HG02943 (cell line): ENCODE measurements at regions not wholly inside any gene's neighbourhood (a gene's known extent, or its start where the extent isn't known, plus 50 kb on each side); places are given as distances from the start of the nearest gene placed in this dataset.

Experiments used
- ATAC-seq: cut with Tn5 transposase; IDR thresholded peaks from one replicate; pipeline ENCODE4 v1.9.1; 2021; ENCODE audit warnings: mild to moderate bottlenecking, low read depth, moderate library complexity; ENCODE audit not compliant: unreplicated experiment

- ATAC-seq: no peak
Measured at GRCh38 chr4:3818371-3818770, 52.2 kb downstream of the ADRA2C start.

- ATAC-seq: no peak
Measured at GRCh38 chr4:3819210-3819919, 53.2 kb downstream of the ADRA2C start.

DNA sequence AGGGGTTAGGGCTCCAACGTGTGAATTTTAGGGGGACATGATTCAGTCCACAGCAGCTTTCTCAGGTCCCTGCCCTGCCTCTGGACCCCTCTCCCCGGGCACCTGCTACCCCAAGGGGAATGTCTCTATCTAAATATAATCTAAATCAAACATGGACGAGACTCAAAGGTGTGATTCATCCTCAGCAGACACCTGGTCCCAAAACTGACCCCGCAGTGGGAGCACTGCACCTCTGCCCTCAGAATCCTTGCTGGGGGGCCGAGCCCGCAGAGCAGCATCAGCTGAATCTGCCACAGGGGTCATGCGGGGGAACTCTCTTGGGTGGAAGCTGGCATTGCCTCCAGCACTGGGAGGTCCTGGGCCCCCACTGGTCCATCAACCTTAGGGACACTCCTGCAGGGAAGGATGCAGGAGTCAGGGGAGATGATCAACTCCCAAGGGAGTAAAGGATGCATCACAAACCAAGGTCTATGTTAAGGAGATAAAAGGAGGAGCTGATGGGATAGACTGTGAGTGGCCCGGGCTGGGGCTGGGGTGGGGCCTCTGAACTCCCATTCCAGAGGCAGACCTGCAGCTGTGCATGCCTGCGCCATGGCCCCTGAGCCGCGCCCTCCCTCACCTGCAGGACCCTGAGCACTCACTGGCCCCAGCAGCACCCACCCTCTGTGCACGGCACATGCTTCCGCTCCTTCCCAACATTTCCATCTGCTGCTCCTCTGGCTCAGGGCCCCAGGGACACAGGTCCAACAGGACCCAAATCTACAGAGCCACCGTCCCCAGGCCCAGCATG lies 54.0 kb downstream of the ADRA2C start:
- ATAC-seq: no peak

- no peak for ATAC-seq
Measured at GRCh38 chr4:3820806-3821579, 54.8 kb downstream of the ADRA2C start.

DNA sequence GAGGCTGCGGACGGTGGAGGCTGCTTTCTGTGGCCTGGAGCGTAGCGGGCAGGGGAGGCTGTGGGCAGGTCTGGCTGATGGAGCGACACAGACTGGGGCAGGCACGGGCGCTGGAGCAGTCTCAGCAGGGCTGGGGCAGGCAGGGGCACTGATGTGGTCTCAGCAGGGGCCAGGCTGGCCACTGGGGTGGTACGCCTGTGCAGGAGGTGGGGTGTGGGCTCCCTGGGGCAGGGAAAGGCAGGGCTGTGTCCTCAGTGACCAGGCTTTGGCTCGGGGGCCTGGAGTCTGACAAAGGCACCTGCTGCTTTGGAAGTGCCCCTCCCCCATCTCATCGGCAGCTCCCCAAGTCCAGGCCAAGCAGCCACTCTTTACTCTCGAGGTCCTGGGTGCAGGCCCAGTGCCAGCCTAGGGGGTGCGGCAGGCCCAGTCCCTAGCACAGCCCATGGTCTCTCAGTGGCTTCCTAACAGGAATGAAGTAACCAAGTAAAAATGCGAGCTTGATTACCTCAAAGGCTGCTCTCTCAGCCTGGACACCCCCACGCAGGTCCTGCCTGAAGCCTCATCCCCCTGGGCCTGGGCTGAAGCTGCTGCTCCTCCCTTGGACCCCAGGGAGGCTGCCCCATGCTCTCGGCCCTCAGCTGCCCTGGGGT lies 55.5 kb downstream of the ADRA2C start:
- no peak for ATAC-seq

- no peak for ATAC-seq
Measured at GRCh38 chr4:3822230-3822947, 56.2 kb downstream of the ADRA2C start.

- ATAC-seq: no peak
Measured at GRCh38 chr4:3823496-3824341, 57.5 kb downstream of the ADRA2C start.

DNA sequence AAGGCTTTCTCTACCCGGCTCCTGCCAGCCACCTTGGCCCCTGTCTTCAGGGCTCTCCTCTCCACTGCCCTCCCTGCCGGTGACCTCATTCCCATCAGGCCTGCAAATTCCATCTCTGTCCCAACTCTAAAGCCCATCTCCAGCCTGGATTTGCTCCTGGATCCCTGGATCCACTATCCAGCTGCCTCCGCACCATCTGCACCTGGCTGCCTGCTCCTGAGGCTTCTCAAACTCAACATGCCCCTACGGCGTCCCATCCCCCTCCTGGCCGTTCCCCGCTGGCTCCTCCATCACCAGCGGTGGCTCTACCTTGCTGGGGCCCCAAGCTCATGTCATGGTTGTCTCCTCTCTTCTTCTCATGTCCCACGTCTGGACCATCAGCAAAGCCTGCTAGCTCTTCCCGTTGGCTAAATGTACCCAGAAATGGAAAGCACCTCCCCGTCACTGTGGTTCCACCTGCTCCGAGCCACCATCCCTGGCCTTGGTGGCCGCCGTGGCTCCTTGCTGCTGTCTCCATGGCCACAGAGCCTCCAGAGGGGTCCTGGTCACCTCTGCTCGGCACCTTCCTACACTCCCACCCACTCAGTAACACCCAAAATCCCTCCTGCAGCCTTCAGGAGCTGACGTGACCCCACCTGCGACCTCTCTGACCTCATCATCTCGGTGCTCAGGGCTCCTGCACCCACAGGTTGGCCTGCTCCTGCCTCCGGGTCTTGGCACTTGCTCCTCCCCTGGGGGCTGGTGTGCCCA lies 58.5 kb downstream of the ADRA2C start:
- ATAC-seq: no peak

- ATAC-seq: no peak
Measured at GRCh38 chr4:3825530-3825929, 59.3 kb downstream of the ADRA2C start.

- no peak for ATAC-seq
Measured at GRCh38 chr4:3826247-3827172, 60.3 kb downstream of the ADRA2C start.

GRCh38 chr4:3827616-3828492 lies 61.7 kb downstream of the ADRA2C start:
- no peak for ATAC-seq

- ATAC-seq: no peak
Measured at GRCh38 chr4:3828546-3828945, 62.4 kb downstream of the ADRA2C start.

DNA sequence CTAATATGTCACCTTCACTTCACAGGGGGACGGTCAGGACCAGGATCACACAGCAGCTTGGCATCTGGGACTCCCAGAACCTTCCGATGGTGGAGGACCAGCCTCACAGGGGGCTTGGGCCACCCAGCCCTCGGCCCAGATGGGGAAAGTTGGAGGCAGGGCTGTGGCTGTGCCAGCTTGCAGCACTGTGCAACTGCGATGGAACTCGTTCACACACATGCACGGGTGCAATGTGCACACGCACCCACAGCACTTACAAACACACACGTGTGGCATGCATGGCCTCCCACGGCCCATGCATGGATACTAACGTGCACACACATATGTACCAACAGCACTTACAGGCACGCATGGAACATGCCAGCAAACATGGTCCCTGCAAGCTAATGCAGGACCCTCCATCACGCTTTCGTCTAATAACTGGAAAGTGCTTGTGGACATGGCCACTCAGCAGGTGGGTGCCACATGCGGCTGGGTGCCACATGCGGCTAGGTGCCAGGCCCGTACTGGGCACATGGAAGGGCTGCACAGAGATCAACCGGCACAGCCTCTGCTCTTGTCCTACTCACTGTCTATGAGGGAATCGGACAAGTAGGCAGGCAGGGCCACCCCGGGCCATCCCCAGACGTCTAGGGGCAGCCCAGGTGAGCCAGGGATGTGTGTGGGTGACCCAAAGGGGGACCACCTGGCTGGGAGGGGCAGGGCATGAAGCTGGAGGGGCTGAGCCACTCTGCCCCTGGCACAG lies 63.2 kb downstream of the ADRA2C start:
- no peak for ATAC-seq

- no peak for ATAC-seq
Measured at GRCh38 chr4:3829956-3830773, 64.0 kb downstream of the ADRA2C start.
